HG03432 (cell line): ENCODE measurements at regions not wholly inside any gene's neighbourhood (a gene's known extent, or its start where the extent isn't known, plus 50 kb on each side); places are given as distances from the start of the nearest gene placed in this dataset.
"Not testable (repeated sequence)": the region's sequence is repeated elsewhere in the genome, so short reads cannot be mapped to it uniquely, and the experiment has no call there.

Source experiments
- ATAC-seq: cut with Tn5 transposase; IDR thresholded peaks from one replicate; pipeline ENCODE4 v1.9.1; 2021; ENCODE audit warnings: mild to moderate bottlenecking, moderate library complexity; ENCODE audit not compliant: unreplicated experiment

- ATAC-seq, result no peak
Observed at GRCh38 chr4:188911707-188912106, 772.5 kb downstream of the TRIML1 start.

GRCh38 chr4:188915175-188915574 lies 775.9 kb downstream of the TRIML1 start:
- no peak for ATAC-seq

DNA sequence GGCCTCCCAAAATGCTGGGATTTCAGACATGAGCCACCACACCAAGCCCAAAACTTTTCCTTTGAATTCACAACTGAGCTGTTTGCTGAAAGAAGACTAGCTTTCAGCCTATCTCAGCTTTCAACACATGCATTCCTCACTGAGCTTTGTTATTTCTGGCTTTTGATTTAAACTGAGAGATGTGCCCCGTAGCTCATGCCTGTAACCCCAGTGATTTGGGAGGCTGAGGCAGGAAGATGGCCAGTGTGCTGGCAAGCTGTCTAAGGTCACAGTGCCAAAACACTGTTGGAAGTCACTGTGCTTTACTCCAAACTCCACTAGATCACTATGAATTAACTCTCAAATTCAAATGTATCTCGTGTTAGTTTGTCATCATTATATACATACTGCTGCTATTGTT lies 779.5 kb downstream of the TRIML1 start:
- no peak for ATAC-seq

GRCh38 chr4:188930822-188931221 lies 791.6 kb downstream of the TRIML1 start:
- ATAC-seq, result no peak

- no peak for ATAC-seq
Observed at GRCh38 chr4:188934320-188934962, 795.2 kb downstream of the TRIML1 start.

DNA sequence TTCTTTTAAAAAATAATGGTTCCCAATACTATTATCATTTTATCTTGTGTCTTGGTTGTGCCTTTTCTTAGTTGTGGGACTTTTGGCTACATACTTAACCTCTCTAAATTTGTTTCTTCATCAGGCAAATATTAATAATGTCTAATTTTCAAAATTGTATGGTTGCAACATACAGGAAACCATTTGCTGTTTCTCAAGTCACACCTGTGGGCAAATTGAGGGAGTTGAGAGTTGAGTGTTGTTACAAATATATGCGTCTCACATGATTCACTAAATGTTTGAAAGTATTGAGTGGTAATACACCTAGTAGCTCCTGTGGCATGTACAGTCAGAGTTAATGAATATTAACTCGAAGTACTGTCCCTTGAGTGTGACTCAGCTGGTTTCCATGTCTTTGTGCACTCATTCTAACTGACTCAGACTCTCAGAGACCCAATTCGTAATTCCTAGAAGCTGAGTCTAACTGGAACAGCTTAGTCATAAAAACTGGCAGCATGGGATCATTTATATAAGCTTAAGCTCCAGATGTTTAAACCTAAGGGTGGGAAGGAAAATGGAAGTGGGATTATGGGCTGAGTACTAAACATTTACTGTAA lies 802.4 kb downstream of the TRIML1 start:
- ATAC-seq, result no peak

GRCh38 chr4:188942606-188943005 lies 803.4 kb downstream of the TRIML1 start:
- ATAC-seq, result no peak

DNA sequence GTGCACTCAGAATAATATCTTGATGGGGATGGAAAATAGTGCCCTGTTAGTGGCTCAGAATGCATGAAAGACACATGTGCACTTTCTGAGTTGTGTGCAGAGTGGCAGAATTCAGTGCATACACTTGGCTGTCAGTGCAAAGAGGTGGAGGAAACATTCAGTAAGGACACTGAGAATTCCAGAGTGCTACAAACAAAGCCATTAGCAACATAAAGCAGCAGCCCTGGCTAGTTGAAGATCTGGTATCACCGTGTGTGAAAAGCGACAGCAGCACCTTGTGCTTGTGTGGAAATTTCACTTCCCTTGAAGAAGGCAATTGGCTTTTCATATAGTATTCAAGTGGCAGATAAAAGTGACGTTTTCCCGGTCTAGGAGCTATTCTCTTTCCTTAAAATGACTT lies 810.4 kb downstream of the TRIML1 start:
- ATAC-seq, result no peak

- ATAC-seq, result no peak
Observed at GRCh38 chr4:188955066-188955465, 815.8 kb downstream of the TRIML1 start.

DNA sequence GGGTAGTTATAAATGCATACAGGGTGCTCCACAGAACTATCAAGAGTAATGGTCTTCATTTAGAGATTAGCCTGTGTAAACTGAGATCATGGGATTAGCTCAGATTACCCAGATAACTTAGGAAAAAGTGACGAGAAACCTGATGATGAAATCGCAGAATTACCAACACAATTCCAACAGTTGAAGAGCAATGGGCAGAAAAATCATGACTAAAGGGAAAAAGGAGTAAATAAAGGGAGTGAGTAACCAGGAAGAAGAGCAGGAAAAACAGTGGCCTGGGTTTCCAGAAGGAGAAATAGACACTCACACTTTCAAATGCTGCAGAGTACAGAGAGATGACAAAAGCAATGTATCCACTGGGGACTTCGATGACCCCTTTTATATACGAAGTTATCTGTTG lies 817.3 kb downstream of the TRIML1 start:
- no peak for ATAC-seq

- no peak for ATAC-seq
Observed at GRCh38 chr4:188958346-188958745, 819.1 kb downstream of the TRIML1 start.

DNA sequence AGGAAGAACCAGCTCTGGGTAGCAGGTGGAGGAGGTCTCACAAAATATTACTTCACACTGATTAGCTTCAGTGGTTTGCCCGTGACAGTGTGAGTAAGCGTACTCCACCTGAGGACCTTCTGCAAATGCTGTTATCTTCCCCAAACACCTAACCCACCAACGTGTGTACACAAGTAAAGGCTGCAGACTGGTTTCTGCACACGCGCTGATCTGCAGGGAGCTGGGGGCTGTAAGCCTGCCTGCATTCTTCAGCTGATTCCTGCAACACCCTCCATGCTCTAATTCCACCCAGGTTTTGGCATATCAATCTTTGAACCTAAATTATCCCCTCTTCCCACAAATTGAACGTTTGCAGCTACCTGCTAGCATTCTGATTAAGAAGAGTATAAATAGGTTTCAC lies 820.2 kb downstream of the TRIML1 start:
- no peak for ATAC-seq

- ATAC-seq, result no peak
Observed at GRCh38 chr4:188960411-188961093, 821.3 kb downstream of the TRIML1 start.

- ATAC-seq, result no peak
Observed at GRCh38 chr4:188971125-188971524, 831.9 kb downstream of the TRIML1 start.

- no peak for ATAC-seq
Observed at GRCh38 chr4:188975271-188975670, 836.0 kb downstream of the TRIML1 start.

GRCh38 chr4:188976644-188977115 lies 837.4 kb downstream of the TRIML1 start:
- no peak for ATAC-seq

- not testable (repeated sequence) for ATAC-seq
Observed at GRCh38 chr4:188977232-188977631, 838.0 kb downstream of the TRIML1 start.

- no peak for ATAC-seq
Observed at GRCh38 chr4:188984518-188984917, 845.3 kb downstream of the TRIML1 start.

GRCh38 chr4:188986271-188986689 lies 847.0 kb downstream of the TRIML1 start:
- no peak for ATAC-seq

GRCh38 chr4:188987011-188987410 lies 847.8 kb downstream of the TRIML1 start:
- ATAC-seq, result no peak

GRCh38 chr4:188988131-188988530 lies 848.9 kb downstream of the TRIML1 start:
- ATAC-seq, result no peak

GRCh38 chr4:188989371-188989770 lies 850.1 kb downstream of the TRIML1 start:
- no peak for ATAC-seq
